Parathyroid adenoma (tissue), 2 donors: ENCODE measurements at regions not wholly inside any gene's neighbourhood (a gene's known extent, or its start where the extent isn't known, plus 50 kb on each side); places are given as distances from the start of the nearest gene placed in this dataset.
"Not testable (repeated sequence)": the region's sequence is repeated elsewhere in the genome, so short reads cannot be mapped to it uniquely, and the experiment has no call there.

ENCODE experiments used
- H2AFZ ChIP-seq: fragments of 300-600 bp; sonication (generic); one replicate; pipeline ENCODE4 v1.7.0; 2017; ENCODE audit warnings: antibody characterized with exemption, mild to moderate bottlenecking
- H3K27ac ChIP-seq: fragments of 300-600 bp; sonication (generic); one replicate; pipeline ENCODE4 v1.7.0; 2017
- H3K27me3 ChIP-seq: fragments of 300-600 bp; sonication (generic); one replicate; pipeline ENCODE4 v1.7.0; 2017; ENCODE audit warnings: low read length; ENCODE audit not compliant: control insufficient read depth, insufficient read depth
- H3K36me3 ChIP-seq: fragments of 300-600 bp; sonication (generic); one replicate; pipeline ENCODE4 v1.7.0; 2017; ENCODE audit warnings: low read length; ENCODE audit not compliant: control insufficient read depth, insufficient read depth
- H3K4me1 ChIP-seq: fragments of 300-600 bp; sonication (generic); one replicate; pipeline ENCODE4 v1.7.0; 2017; ENCODE audit warnings: control low read depth
- H3K4me2 ChIP-seq: fragments of 300-600 bp; sonication (generic); one replicate; pipeline ENCODE4 v1.7.0; 2017; ENCODE audit warnings: low read length
- H3K4me3 ChIP-seq: fragments of 300-600 bp; sonication (generic); one replicate; pipeline ENCODE4 v1.7.0; 2017; ENCODE audit warnings: low read depth, low read length
- H3K79me2 ChIP-seq: fragments of 300-600 bp; sonication (generic); one replicate; pipeline ENCODE4 v1.7.0; 2017; ENCODE audit warnings: control low read depth
- H3K9ac ChIP-seq: fragments of 300-600 bp; sonication (generic); one replicate; pipeline ENCODE4 v1.7.0; 2017; ENCODE audit warnings: mild to moderate bottlenecking
- H3K9me3 ChIP-seq: fragments of 300-600 bp; sonication (generic); one replicate; pipeline ENCODE4 v1.7.0; 2017; ENCODE audit warnings: low read length; ENCODE audit not compliant: control insufficient read depth
- CTCF ChIP-seq: fragments of 300-600 bp; sonication (generic); IDR thresholded peaks from one replicate; pipeline ENCODE4 v1.7.0; 2017; ENCODE audit warnings: antibody characterized with exemption, mild to moderate bottlenecking
- donor health status: primary hyperparathyroidism.

GRCh38 chr16:22705799-22706198, 108.2 kb upstream of the HS3ST2 start:
- H3K4me1 ChIP-seq, result no peaks in the 10 kb centered on the region
- H3K36me3 ChIP-seq, result no peaks in the 10 kb centered on the region
- no peak overlapping the region for H3K9ac ChIP-seq
- TF ChIP-seq CTCF, result no peak
- no peaks in the 10 kb centered on the region for H3K27me3 ChIP-seq
- H3K4me3 ChIP-seq, result no peak overlapping the region
- H3K9me3 ChIP-seq, result no peaks in the 10 kb centered on the region
- no peak overlapping the region for H2AFZ ChIP-seq
- H3K4me2 ChIP-seq, result no peak overlapping the region
- no peak overlapping the region for H3K27ac ChIP-seq
- no peaks in the 10 kb centered on the region for H3K79me2 ChIP-seq

GRCh38 chr16:22710326-22710725, 103.6 kb upstream of the HS3ST2 start:
- Histone ChIP-seq H3K27ac (no peak overlapping the region), H3K4me3 (no peak overlapping the region), H3K9ac (no peak overlapping the region), H3K4me2 (no peak overlapping the region), H3K9me3 (no peaks in the 10 kb centered on the region), H3K79me2 (no peaks in the 10 kb centered on the region), H3K4me1 (no peaks in the 10 kb centered on the region), H3K36me3 (no peaks in the 10 kb centered on the region), H3K27me3 (no peaks in the 10 kb centered on the region), H2AFZ (no peak overlapping the region)
- TF ChIP-seq CTCF, result no peak

GRCh38 chr16:22711847-22712246, 102.1 kb upstream of the HS3ST2 start:
- no peak overlapping the region for H3K4me2 ChIP-seq
- no peak overlapping the region for H3K9ac ChIP-seq
- no peak overlapping the region for H2AFZ ChIP-seq
- H3K36me3 ChIP-seq, result no peaks in the 10 kb centered on the region
- no peak overlapping the region for H3K27ac ChIP-seq
- H3K27me3 ChIP-seq, result no peaks in the 10 kb centered on the region
- H3K4me3 ChIP-seq, result no peak overlapping the region
- H3K4me1 ChIP-seq, result no peaks in the 10 kb centered on the region
- H3K9me3 ChIP-seq, result no peaks in the 10 kb centered on the region
- TF ChIP-seq CTCF, result no peak
- H3K79me2 ChIP-seq, result no peaks in the 10 kb centered on the region

- Histone ChIP-seq H3K9ac (no peak overlapping the region), H3K27ac (no peak overlapping the region), H3K36me3 (no peaks in the 10 kb centered on the region), H2AFZ (no peak overlapping the region), H3K4me2 (no peak overlapping the region), H3K79me2 (no peaks in the 10 kb centered on the region), H3K4me3 (no peak overlapping the region), H3K4me1 (no peaks in the 10 kb centered on the region), H3K9me3 (no peaks in the 10 kb centered on the region), H3K27me3 (peaks cover under 1% of the 10 kb centered on the region)
- TF ChIP-seq CTCF, result no peak
Observed at GRCh38 chr16:22712471-22712870, 101.5 kb upstream of the HS3ST2 start.

GRCh38 chr16:22718598-22718997, 95.4 kb upstream of the HS3ST2 start:
- not testable (repeated sequence) for H3K27ac ChIP-seq, H3K4me3 ChIP-seq, H3K9me3 ChIP-seq, H3K9ac ChIP-seq, H3K4me2 ChIP-seq, H3K27me3 ChIP-seq, H2AFZ ChIP-seq, H3K36me3 ChIP-seq, H3K79me2 ChIP-seq, H3K4me1 ChIP-seq
